Suprapubic skin (tissue), 4 donors: ENCODE measurements at regions not wholly inside any gene's neighbourhood (a gene's known extent, or its start where the extent isn't known, plus 50 kb on each side); places are given as distances from the start of the nearest gene placed in this dataset.
A peak's percentile ranks its signal among the peaks of the same experiment; 100 is the strongest.

ENCODE experiments used
- DNase-seq, 2 donors: peaks; one replicate each; pipeline ENCODE4 v3.0.0-alpha.2; 2019; ENCODE audit warnings: low spot score in 2 of 2
- H3K27ac ChIP-seq: fragments of 200-600 bp; sonication (generic); one replicate; pipeline ENCODE4 v1.5.1; 2019
- H3K27me3 ChIP-seq: fragments of 200-600 bp; sonication (generic); one replicate; pipeline ENCODE4 v1.5.1; 2019
- H3K36me3 ChIP-seq: fragments of 200-600 bp; sonication (generic); one replicate; pipeline ENCODE4 v1.5.1; 2019
- H3K4me1 ChIP-seq: fragments of 200-600 bp; sonication (generic); one replicate; pipeline ENCODE4 v1.5.1; 2019
- H3K4me3 ChIP-seq: fragments of 200-600 bp; sonication (generic); one replicate; pipeline ENCODE4 v1.5.1; 2019; ENCODE audit warnings: mild to moderate bottlenecking
- H3K9me3 ChIP-seq: fragments of 200-600 bp; sonication (generic); one replicate; pipeline ENCODE4 v1.5.1; 2019
- EP300 ChIP-seq: sonication (generic); formaldehyde crosslinking; IDR thresholded peaks from one replicate; pipeline ENCODE4 v1.6.1; 2017; ENCODE audit warnings: antibody characterized with exemption
- POLR2A ChIP-seq, 2 donors: fragments of 450-650 bp; IDR thresholded peaks; one replicate each; pipeline ENCODE4 v1.6.1; 2017; ENCODE audit warnings: antibody characterized with exemption in 2 of 2, mild to moderate bottlenecking in 2 of 2, moderate library complexity in 2 of 2
- POLR2AphosphoS5 ChIP-seq, 3 donors: sonication (generic); formaldehyde crosslinking; IDR thresholded peaks; one replicate each; pipeline ENCODE4 v1.6.1; 2017; ENCODE audit warnings: antibody characterized with exemption in 3 of 3
- WGBS: methylation state at CpG from one replicate; pipeline ENCODE4 v1.1.5; 2018; 5-methylcytosine and 5-hydroxymethylcytosine counted together
- TF ChIP-seq, protein P1 (sequence below), 2 donors: fragments of 200-600 bp in 1 of 2; fragments of 450-650 bp in 1 of 2; sonication (generic) in 1 of 2; IDR thresholded peaks; one replicate each; pipeline ENCODE4 v1.5.1; 2016 to 2019; ENCODE audit warnings: antibody characterized with exemption in 2 of 2, mild to moderate bottlenecking in 1 of 2, moderate library complexity in 1 of 2

DNA sequence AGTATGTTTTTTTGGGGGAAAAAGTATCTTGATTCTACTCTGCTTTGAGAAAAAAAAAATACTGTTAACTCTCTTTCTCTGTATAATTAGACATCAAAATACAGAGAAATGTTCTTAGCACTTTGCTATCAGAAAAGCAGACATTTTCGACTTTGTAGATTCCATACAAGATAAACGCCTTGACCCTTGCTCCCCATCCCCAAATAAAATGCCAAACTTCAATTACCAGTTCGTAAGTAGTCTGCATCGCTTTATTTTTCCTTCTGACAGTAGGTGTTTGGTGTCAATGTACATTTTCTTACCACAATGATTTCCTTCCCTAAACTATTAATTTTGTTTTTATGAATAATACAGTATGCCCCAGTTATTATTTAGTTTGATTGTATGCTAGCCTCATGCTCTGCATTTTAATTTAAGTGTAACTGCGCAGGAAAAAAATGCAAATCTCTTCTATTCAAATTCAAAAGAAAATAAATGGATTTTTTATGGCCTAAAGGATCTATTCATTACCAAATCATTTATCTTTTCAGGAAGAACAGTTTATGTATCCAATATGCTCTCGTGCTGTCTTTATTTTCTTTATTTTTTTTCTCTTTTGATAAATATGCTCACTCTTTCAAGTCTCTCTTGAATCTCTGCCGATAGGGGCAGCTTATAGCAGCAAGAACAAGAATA is 84.8 kb upstream of the ZNF217 start:
- no peak for TF ChIP-seq POLR2A (IDR thresholded peaks at IDR 0.05)
- TF ChIP-seq POLR2AphosphoS5 (IDR thresholded peaks at IDR 0.05) = no peak
- TF ChIP-seq, protein P1, sequence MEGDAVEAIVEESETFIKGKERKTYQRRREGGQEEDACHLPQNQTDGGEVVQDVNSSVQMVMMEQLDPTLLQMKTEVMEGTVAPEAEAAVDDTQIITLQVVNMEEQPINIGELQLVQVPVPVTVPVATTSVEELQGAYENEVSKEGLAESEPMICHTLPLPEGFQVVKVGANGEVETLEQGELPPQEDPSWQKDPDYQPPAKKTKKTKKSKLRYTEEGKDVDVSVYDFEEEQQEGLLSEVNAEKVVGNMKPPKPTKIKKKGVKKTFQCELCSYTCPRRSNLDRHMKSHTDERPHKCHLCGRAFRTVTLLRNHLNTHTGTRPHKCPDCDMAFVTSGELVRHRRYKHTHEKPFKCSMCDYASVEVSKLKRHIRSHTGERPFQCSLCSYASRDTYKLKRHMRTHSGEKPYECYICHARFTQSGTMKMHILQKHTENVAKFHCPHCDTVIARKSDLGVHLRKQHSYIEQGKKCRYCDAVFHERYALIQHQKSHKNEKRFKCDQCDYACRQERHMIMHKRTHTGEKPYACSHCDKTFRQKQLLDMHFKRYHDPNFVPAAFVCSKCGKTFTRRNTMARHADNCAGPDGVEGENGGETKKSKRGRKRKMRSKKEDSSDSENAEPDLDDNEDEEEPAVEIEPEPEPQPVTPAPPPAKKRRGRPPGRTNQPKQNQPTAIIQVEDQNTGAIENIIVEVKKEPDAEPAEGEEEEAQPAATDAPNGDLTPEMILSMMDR (IDR thresholded peaks at IDR 0.05) = no peak
- TF ChIP-seq EP300 = no peak
- Histone ChIP-seq H3K36me3 (no peaks in the 10 kb centered on the region), H3K27me3 (no peaks in the 10 kb centered on the region), H3K4me3 (no peak overlapping the region), H3K9me3 (no peaks in the 10 kb centered on the region), H3K27ac (no peak overlapping the region), H3K4me1 (no peaks in the 10 kb centered on the region)
- DNase-seq = no peak
- WGBS = 78% methylated on average over 7 of the region's 7 CpGs

DNA sequence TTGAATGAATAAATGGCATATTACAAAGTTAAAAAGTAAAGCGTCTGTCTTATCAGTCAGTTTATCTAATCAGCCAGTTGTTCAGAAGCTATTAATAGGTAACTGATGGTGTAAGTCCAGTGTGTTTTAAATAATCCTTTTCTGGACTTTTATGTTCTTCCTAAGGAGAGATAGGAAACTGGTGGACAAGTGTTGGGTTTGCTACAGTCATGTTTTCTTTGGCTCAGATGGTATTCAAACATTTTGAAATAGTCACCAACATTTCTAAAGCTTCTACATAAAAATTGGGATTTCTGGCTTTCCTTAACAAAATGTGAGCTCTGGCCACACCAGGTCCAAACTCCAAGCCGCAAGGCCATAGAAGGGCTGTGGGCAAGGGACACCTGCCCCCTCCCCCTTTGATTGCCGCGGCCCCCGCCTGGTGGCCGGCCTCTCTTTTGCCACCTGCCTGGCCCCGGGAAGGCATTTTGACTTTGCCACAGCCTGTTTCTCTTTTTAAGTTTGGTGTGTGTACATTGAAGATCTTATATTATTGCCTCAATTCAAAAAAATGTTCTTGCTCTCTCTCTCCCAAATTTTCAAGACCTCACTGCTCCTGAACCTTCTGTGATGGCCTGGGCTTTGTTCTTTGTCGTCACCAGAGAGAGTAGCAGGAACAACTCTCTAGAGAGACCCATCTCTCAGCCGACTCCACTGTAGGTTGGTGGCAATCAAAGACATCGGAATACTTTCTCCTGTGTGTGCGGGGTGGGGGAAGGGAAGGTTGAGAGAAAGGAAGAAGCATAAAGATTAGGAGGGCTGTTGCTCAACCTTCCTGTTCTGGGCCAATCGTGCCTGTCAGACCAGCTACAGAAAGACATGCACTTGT is 84.0 kb upstream of the ZNF217 start:
- WGBS = 61% methylated on average over 12 of the region's 12 CpGs
- H3K4me3 ChIP-seq = no peak overlapping the region
- no peaks in the 10 kb centered on the region for H3K27me3 ChIP-seq
- H3K36me3 ChIP-seq = no peaks in the 10 kb centered on the region
- no peaks in the 10 kb centered on the region for H3K9me3 ChIP-seq
- no peak for DNase-seq
- H3K4me1 ChIP-seq = no peaks in the 10 kb centered on the region
- no peak for TF ChIP-seq POLR2AphosphoS5 (IDR thresholded peaks at IDR 0.05)
- H3K27ac ChIP-seq = no peak overlapping the region

DNA sequence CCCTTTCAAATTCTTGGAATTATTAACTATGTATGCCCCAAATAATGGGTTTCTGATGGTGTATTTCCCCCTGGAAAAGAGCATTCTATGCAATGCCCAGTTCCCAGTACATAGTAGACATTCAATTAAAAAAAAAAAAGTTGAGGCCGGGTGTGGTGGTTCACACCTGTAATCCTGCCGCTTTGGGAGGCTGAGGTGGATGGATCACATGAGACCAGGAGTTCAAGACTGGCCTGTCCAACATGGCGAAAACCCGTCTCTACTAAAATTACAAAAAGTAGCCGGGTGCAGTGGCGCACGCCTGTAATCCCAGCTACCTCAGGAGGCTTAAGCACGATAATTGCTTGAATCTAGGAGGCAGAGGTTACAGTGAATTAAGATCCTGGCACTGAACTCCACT is 83.3 kb upstream of the ZNF217 start:
- TF ChIP-seq POLR2A (IDR thresholded peaks at IDR 0.05) (no peak), EP300 (no peak), POLR2AphosphoS5 (IDR thresholded peaks at IDR 0.05) (no peak)
- TF ChIP-seq, protein P1 (IDR thresholded peaks at IDR 0.05) = no peak
- H3K4me3 ChIP-seq = no peak overlapping the region
- H3K27ac ChIP-seq = no peak overlapping the region
- DNase-seq = no peak
- 95% methylated on average over 8 of the region's 8 CpGs for WGBS
- H3K36me3 ChIP-seq = no peaks in the 10 kb centered on the region
- H3K9me3 ChIP-seq = no peaks in the 10 kb centered on the region
- H3K4me1 ChIP-seq = no peaks in the 10 kb centered on the region
- no peaks in the 10 kb centered on the region for H3K27me3 ChIP-seq

DNA sequence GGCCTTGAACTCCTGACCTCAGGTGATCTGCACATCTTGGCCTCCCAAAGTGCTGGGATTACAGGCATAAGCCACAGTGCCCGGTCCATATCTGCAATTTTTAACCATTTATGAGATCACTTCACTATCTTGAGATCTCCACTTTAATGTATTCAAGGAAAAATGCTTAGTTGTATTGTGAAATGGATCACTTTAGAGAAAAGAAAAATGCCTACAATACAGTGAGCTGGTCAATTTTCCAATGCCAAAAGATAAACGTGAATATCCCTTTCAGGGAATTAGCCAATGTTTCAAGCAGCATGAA is 82.8 kb upstream of the ZNF217 start:
- Histone ChIP-seq H3K27ac (no peak overlapping the region), H3K4me3 (no peak overlapping the region), H3K4me1 (no peaks in the 10 kb centered on the region), H3K27me3 (no peaks in the 10 kb centered on the region), H3K36me3 (no peaks in the 10 kb centered on the region), H3K9me3 (no peaks in the 10 kb centered on the region)
- peak in 1 of 2 donors; percentile 38 for DNase-seq
- TF ChIP-seq POLR2AphosphoS5 (IDR thresholded peaks at IDR 0.05) (no peak), EP300 (no peak), POLR2A (IDR thresholded peaks at IDR 0.05) (no peak)
- TF ChIP-seq, protein P1 (IDR thresholded peaks at IDR 0.05) = no peak
- WGBS = 67% methylated on average over 2 of the region's 2 CpGs

DNA sequence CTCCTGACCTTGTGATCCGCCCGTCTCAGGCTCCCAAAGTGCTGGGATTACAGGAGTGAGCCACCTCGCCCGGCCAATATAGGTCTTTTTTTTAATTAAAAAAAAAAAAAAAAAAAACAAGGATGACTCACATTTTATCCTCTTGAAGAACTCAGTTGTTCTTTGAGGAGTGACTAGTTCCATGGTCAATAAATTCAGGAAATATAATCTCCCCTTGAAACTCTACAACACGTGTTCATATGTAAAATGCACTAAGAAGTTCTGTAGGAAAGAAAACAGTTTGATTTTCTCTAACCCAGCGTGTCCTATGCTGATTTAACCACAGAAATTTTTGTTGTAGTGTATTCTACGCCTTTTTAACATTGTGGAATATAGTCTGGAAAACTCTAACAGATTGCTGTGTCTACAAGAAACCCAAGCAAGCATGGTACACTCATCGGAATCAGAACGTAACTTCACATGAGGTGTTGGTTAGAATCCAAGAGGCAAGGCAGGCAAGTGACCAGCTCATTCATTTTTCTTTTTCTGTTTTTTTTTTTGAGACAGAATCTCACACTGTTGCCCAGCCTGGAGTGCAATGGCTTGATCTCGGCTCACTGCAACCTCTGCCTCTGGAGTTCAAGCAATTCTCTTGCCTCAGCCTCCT is 79.0 kb upstream of the ZNF217 start:
- H3K4me1 ChIP-seq = no peaks in the 10 kb centered on the region
- 82% methylated on average over 10 of the region's 10 CpGs for WGBS
- no peaks in the 10 kb centered on the region for H3K9me3 ChIP-seq
- no peak overlapping the region for H3K4me3 ChIP-seq
- TF ChIP-seq, protein P1 (IDR thresholded peaks at IDR 0.05) = no peak
- TF ChIP-seq POLR2AphosphoS5 (IDR thresholded peaks at IDR 0.05) (no peak), EP300 (no peak), POLR2A (IDR thresholded peaks at IDR 0.05) (no peak)
- H3K27me3 ChIP-seq = no peaks in the 10 kb centered on the region
- no peak for DNase-seq
- no peak overlapping the region for H3K27ac ChIP-seq
- H3K36me3 ChIP-seq = no peaks in the 10 kb centered on the region
